Esophagus squamous epithelium (tissue), 5 donors: ENCODE measurements at regions not wholly inside any gene's neighbourhood (a gene's known extent, or its start where the extent isn't known, plus 50 kb on each side); places are given as distances from the start of the nearest gene placed in this dataset.

Experiments used
- DNase-seq: peaks from one replicate; lab custom pipeline; 2025; lab: John Stamatoyannopoulos, UW
- H3K27ac ChIP-seq, 4 donors: fragments of 200-600 bp; sonication (generic); one replicate each; pipeline ENCODE4 v1.5.1; 2016 to 2019; ENCODE audit warnings: mild to moderate bottlenecking in 1 of 4
- H3K27me3 ChIP-seq, 4 donors: fragments of 200-600 bp; sonication (generic); 1 replicate in 3 of 4; 2 replicates in 1 of 4; pipeline versions ENCODE4 v1.5.1 to v1.6.0; 2017 to 2021; ENCODE audit warnings: antibody characterized with exemption in 1 of 4
- H3K36me3 ChIP-seq, 3 donors: fragments of 200-600 bp; sonication (generic); one replicate each; pipeline ENCODE4 v1.5.1; 2016 to 2019
- H3K4me1 ChIP-seq, 3 donors: fragments of 200-600 bp; sonication (generic); one replicate each; pipeline ENCODE4 v1.5.1; 2017 to 2019
- H3K4me3 ChIP-seq, 4 donors: fragments of 200-600 bp; sonication (generic); 1 replicate in 3 of 4; 2 replicates in 1 of 4; pipeline ENCODE4 v1.5.1; 2016 to 2019; ENCODE audit warnings: mild to moderate bottlenecking in 2 of 4, moderate library complexity in 1 of 4
- H3K9me3 ChIP-seq, 3 donors: fragments of 200-600 bp; sonication (generic); one replicate each; pipeline ENCODE4 v1.5.1; 2016 to 2019
- POLR2A ChIP-seq, 4 donors: fragments of 450-650 bp; IDR thresholded peaks; one replicate each; pipeline ENCODE4 v1.6.1; 2017; ENCODE audit warnings: antibody characterized with exemption in 4 of 4, mild to moderate bottlenecking in 4 of 4, moderate library complexity in 3 of 4
- WGBS, 2 donors: methylation state at CpG; one replicate each; pipeline ENCODE4 v1.1.5; 2018; 5-methylcytosine and 5-hydroxymethylcytosine counted together
- intact Hi-C: fragments of 100-400 bp; cut with DNase I; formaldehyde crosslinking; loops from one replicate; pipeline ENCODE4 v1.15.0; 2022
- TF ChIP-seq, protein P1 (sequence below), 6 experiments: fragments of 450-650 bp in 4 of 6; fragments of 200-600 bp in 2 of 6; sonication (generic) in 2 of 6; IDR thresholded peaks; one replicate each; pipeline ENCODE4 v1.5.1; 2016 to 2019; ENCODE audit warnings: antibody characterized with exemption in 6 of 6, mild to moderate bottlenecking in 4 of 6, moderate library complexity in 4 of 6
- donor health status: DM: yes; HTN: yes; CAD: no.

DNA sequence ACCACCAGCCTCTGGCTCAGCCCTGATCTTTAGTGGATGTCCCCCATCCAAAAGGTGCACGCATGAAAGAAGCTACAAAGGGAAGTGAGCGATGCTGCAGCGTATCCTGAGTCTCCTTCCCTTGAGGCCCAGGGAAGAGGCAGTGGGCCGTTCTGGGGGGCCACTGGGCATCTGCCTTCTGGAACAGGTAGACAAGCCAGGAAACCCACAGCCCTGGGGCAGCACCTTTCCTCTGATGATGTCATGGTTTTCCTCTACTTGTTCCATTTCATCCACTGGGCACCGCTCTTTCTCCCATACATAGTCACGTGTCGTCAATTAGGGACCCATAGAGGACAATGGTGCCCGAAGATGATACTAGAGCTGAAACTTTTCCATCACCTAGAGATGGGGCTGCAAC lies 194.0 kb upstream of the IRX1 start:
- H3K27me3 ChIP-seq = no peaks in the 10 kb centered on the region
- WGBS, 2 donors = 44 to 66% methylated on average over 5 to 7 of the region's 8 CpGs
- no peak for DNase-seq
- intact Hi-C loops = no loop called here
- no peaks in the 10 kb centered on the region for H3K36me3 ChIP-seq
- H3K27ac ChIP-seq = no peak overlapping the region
- TF ChIP-seq, protein P1, sequence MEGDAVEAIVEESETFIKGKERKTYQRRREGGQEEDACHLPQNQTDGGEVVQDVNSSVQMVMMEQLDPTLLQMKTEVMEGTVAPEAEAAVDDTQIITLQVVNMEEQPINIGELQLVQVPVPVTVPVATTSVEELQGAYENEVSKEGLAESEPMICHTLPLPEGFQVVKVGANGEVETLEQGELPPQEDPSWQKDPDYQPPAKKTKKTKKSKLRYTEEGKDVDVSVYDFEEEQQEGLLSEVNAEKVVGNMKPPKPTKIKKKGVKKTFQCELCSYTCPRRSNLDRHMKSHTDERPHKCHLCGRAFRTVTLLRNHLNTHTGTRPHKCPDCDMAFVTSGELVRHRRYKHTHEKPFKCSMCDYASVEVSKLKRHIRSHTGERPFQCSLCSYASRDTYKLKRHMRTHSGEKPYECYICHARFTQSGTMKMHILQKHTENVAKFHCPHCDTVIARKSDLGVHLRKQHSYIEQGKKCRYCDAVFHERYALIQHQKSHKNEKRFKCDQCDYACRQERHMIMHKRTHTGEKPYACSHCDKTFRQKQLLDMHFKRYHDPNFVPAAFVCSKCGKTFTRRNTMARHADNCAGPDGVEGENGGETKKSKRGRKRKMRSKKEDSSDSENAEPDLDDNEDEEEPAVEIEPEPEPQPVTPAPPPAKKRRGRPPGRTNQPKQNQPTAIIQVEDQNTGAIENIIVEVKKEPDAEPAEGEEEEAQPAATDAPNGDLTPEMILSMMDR (IDR thresholded peaks at IDR 0.05) = no peak
- no peak for TF ChIP-seq POLR2A (IDR thresholded peaks at IDR 0.05)
- H3K4me3 ChIP-seq = no peak overlapping the region
- no peaks in the 10 kb centered on the region for H3K4me1 ChIP-seq
- peaks cover 0 to 20% (median 0%) of the 10 kb centered on the region in 3 donors for H3K9me3 ChIP-seq

- no peak for DNase-seq
- no peak for TF ChIP-seq POLR2A (IDR thresholded peaks at IDR 0.05)
- TF ChIP-seq, protein P1 (IDR thresholded peaks at IDR 0.05) = no peak
- Histone ChIP-seq H3K27ac (no peak overlapping the region), H3K4me1 (no peaks in the 10 kb centered on the region), H3K4me3 (no peak overlapping the region), H3K9me3 (peaks cover 0 to 17% (median 0%) of the 10 kb centered on the region in 3 donors), H3K27me3 (no peaks in the 10 kb centered on the region), H3K36me3 (no peaks in the 10 kb centered on the region)
- WGBS, 2 donors = 55 to 85% methylated on average over 8 of the region's 8 CpGs
- intact Hi-C loops = no loop called here
Measured at GRCh38 chr5:3400659-3401058, 195.0 kb upstream of the IRX1 start.

DNA sequence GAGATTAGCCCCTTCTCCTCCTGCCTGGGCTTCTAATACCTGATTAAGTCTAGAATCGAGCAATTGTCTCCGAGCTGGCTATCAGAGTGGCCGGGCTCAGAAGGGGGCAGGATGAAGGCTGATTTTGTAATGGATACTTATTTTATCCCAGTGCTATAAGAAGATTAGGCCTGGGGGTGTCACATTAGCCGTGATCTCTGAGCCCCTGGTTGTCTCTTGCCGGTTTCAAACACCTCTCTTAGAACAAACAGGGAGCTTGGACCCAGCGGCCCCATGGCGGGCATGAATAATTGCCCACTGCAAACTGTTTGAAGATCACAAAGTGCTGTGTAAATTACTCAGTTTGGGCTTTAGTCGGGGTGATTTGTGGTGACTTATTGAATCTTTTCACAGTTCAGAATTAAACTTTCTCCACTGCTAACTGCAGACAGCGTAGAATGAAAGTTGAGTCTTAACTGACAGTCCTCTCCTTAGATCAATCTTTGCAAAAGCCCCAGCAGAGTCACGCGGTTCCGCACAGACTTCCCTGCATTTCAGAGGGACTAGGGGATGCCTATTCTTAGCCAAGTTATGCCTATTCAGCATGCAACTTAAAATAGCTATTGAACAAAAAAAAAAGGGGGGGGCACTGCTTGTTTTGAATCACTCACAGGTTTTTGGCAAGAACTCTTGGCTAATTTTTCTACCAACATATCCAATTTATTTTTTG lies 200.6 kb upstream of the IRX1 start:
- 40 to 43% methylated on average over 12 of the region's 12 CpGs for WGBS, 2 donors
- no peaks in the 10 kb centered on the region for H3K4me1 ChIP-seq
- no peak overlapping the region for H3K27ac ChIP-seq
- H3K4me3 ChIP-seq = no peak overlapping the region
- no peak for DNase-seq
- no peaks in the 10 kb centered on the region for H3K36me3 ChIP-seq
- H3K27me3 ChIP-seq = no peaks in the 10 kb centered on the region
- TF ChIP-seq, protein P1 (IDR thresholded peaks at IDR 0.05) = no peak
- TF ChIP-seq POLR2A (IDR thresholded peaks at IDR 0.05) = no peak
- intact Hi-C loops = no loop called here
- peaks cover 0 to 15% (median 0%) of the 10 kb centered on the region in 3 donors for H3K9me3 ChIP-seq

DNA sequence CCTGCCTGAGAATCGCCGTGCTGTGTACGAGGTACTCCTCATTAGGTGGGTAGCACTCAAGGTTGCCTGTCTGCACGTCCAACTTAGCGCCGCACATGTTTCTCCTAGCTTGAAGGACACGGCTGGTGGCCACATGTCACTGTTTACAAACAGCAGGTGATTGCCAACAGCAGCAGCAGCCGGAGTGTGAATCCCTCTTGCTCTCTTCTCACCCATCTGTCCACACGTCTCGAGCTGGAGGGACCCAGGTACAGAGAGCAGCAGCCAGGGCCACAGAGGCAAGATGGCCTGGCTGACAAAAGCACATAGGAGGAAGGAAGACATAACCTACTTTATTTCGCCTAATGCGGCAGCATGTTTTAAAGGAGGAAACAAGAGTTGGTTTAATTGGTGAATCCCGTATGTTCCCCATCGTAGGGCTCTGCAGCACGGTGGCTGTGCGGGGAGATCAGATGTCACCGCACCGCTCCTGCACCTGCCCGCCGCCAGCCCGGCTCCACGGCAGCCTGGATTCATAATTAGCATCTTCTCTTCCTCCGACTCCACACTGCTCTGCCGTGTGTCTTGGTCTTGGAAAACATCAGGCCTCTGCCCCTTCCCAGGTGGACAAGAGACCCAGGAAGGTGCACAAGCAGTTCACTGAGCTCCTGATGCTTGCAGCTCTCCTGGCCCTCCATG lies 201.6 kb upstream of the IRX1 start:
- no peak for DNase-seq
- Histone ChIP-seq H3K36me3 (no peaks in the 10 kb centered on the region), H3K27me3 (no peaks in the 10 kb centered on the region), H3K4me1 (no peaks in the 10 kb centered on the region), H3K9me3 (peaks cover 0 to 5% (median 0%) of the 10 kb centered on the region in 3 donors), H3K27ac (no peak overlapping the region), H3K4me3 (no peak overlapping the region)
- intact Hi-C loops = no loop called here
- no peak for TF ChIP-seq POLR2A (IDR thresholded peaks at IDR 0.05)
- TF ChIP-seq, protein P1 (IDR thresholded peaks at IDR 0.05) = no peak
- WGBS, 2 donors = 73 to 79% methylated on average over 17 to 21 of the region's 24 CpGs
